Calu3 (cell line): ENCODE measurements at regions not wholly inside any gene's neighbourhood (a gene's known extent, or its start where the extent isn't known, plus 50 kb on each side); places are given as distances from the start of the nearest gene placed in this dataset.

ENCODE experiments used
- BruUV-seq: library from RNA; stranded (reverse); fragments of 400-500 nt; replicated peaks from 2 replicates; lab custom pipeline; 2021; lab: Mats Ljungman, UMichigan
- CTCF ChIA-PET: fragments of 300-600 bp; sonication (Branson Sonifier 250); formaldehyde crosslinking; loops from one replicate; lab custom pipeline; 2022; ENCODE audit warnings: antibody characterized with exemption; lab: Charles Lee
- DNase-seq: peaks from one replicate; pipeline ENCODE4 v3.0.0; 2022
- H3K27ac Mint-ChIP-seq: one replicate; pipeline ENCODE4 v1.8.0; 2022; ENCODE audit warnings: mixed read lengths; ENCODE audit not compliant: unreplicated experiment
- H3K27me3 Mint-ChIP-seq: one replicate; pipeline ENCODE4 v1.8.0; 2022; ENCODE audit warnings: mixed read lengths; ENCODE audit not compliant: unreplicated experiment
- H3K36me3 Mint-ChIP-seq: one replicate; pipeline ENCODE4 v1.8.0; 2022; ENCODE audit warnings: mild to moderate bottlenecking, moderate library complexity, mixed read lengths; ENCODE audit not compliant: insufficient read depth, unreplicated experiment
- H3K4me1 Mint-ChIP-seq: one replicate; pipeline ENCODE4 v1.8.0; 2022; ENCODE audit warnings: mild to moderate bottlenecking, low read depth, mixed read lengths; ENCODE audit not compliant: unreplicated experiment
- H3K4me3 Mint-ChIP-seq: one replicate; pipeline ENCODE4 v1.8.0; 2022; ENCODE audit warnings: mild to moderate bottlenecking, low read depth, moderate library complexity, mixed read lengths; ENCODE audit not compliant: unreplicated experiment
- H3K9me3 Mint-ChIP-seq: one replicate; pipeline ENCODE4 v1.8.0; 2022; ENCODE audit warnings: low read depth, mixed read lengths; ENCODE audit not compliant: unreplicated experiment
- CTCF ChIP-seq: fragments of 200-600 bp; IDR thresholded peaks from one replicate; pipeline ENCODE4 v1.8.0; 2022; ENCODE audit warnings: antibody characterized with exemption; ENCODE audit not compliant: unreplicated experiment
- intact Hi-C: fragments of 100-400 bp; cut with micrococcal nuclease; formaldehyde crosslinking; loops from one replicate; pipeline ENCODE4 v1.10.0; 2022; ENCODE audit not compliant: unreplicated experiment

GRCh38 chr16:17804857-17805256, 334.1 kb upstream of the XYLT1 start:
- CTCF ChIA-PET, result no interaction called here
- H3K27ac Mint-ChIP-seq, result no peak overlapping the region
- intact Hi-C loops, result no loop called here
- H3K27me3 Mint-ChIP-seq, result no peaks in the 10 kb centered on the region
- no peaks in the 10 kb centered on the region for H3K36me3 Mint-ChIP-seq
- no peak overlapping the region for H3K4me3 Mint-ChIP-seq
- no peak for TF ChIP-seq CTCF
- no TSS peak for BruUV-seq
- H3K9me3 Mint-ChIP-seq, result peaks cover 9% of the 10 kb centered on the region
- DNase-seq, result no peak
- H3K4me1 Mint-ChIP-seq, result no peaks in the 10 kb centered on the region

- H3K9me3 Mint-ChIP-seq, result peaks cover 9% of the 10 kb centered on the region
- CTCF ChIA-PET, result no interaction called here
- no peaks in the 10 kb centered on the region for H3K4me1 Mint-ChIP-seq
- TF ChIP-seq CTCF, result no peak
- intact Hi-C loops, result no loop called here
- no peak for DNase-seq
- no peaks in the 10 kb centered on the region for H3K27me3 Mint-ChIP-seq
- no TSS peak for BruUV-seq
- no peak overlapping the region for H3K27ac Mint-ChIP-seq
- H3K4me3 Mint-ChIP-seq, result no peak overlapping the region
- H3K36me3 Mint-ChIP-seq, result no peaks in the 10 kb centered on the region
Observed at GRCh38 chr16:17803625-17804410, 333.1 kb upstream of the XYLT1 start.

- H3K27me3 Mint-ChIP-seq, result no peaks in the 10 kb centered on the region
- H3K9me3 Mint-ChIP-seq, result peaks cover 14% of the 10 kb centered on the region
- CTCF ChIA-PET, result no interaction called here
- H3K27ac Mint-ChIP-seq, result no peak overlapping the region
- no TSS peak for BruUV-seq
- DNase-seq, result no peak
- no peaks in the 10 kb centered on the region for H3K36me3 Mint-ChIP-seq
- no peak overlapping the region for H3K4me3 Mint-ChIP-seq
- H3K4me1 Mint-ChIP-seq, result no peaks in the 10 kb centered on the region
- TF ChIP-seq CTCF, result no peak
- intact Hi-C loops, result no loop called here
Observed at GRCh38 chr16:17802571-17802970, 331.8 kb upstream of the XYLT1 start.

DNA sequence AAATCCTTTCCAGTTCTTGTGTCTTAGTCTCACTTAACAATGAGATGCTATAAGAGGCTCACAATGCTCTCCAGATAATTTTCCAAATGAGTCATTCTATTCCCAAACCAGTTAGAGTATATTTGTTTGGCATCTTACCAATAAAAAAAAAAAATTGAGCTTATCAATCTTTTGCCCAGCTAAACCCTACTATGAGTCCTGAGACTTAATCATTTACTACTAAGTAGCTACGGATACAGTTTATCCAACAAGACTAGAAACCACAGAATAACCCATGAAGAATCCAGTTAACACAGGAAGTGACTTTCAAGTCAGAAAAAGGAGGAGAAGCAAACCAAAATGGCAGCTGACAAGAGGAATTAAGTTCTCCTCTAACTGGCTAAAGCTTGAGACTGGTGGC, 330.3 kb upstream of the XYLT1 start:
- H3K4me1 Mint-ChIP-seq, result no peaks in the 10 kb centered on the region
- intact Hi-C loops, result no loop called here
- H3K9me3 Mint-ChIP-seq, result peaks cover 18% of the 10 kb centered on the region
- no peak for TF ChIP-seq CTCF
- H3K4me3 Mint-ChIP-seq, result no peak overlapping the region
- no peaks in the 10 kb centered on the region for H3K36me3 Mint-ChIP-seq
- CTCF ChIA-PET, result no interaction called here
- DNase-seq, result no peak
- BruUV-seq, result no TSS peak
- H3K27ac Mint-ChIP-seq, result no peak overlapping the region
- no peaks in the 10 kb centered on the region for H3K27me3 Mint-ChIP-seq
